ENCODE measurements at regions not wholly inside any gene's neighbourhood (a gene's known extent, or its start where the extent isn't known, plus 50 kb on each side); places are given as distances from the start of the nearest gene placed in this dataset.

- TF ChIP-seq ZNF274 (IDR thresholded peaks at IDR 0.05; ENCODE audit: low read depth, low read length) (no peak), SUZ12 (IDR thresholded peaks at IDR 0.05; ENCODE audit: extremely low read depth, insufficient read depth, insufficient read length) (no peak)
Observed at GRCh38 chr3:187914231-187914630, 169.0 kb upstream of the BCL6 start.
